Endothelial cell of umbilical vein (primary cell): ENCODE measurements at regions not wholly inside any gene's neighbourhood (a gene's known extent, or its start where the extent isn't known, plus 50 kb on each side); places are given as distances from the start of the nearest gene placed in this dataset.

Source experiments
- EZH2 ChIP-seq: IDR thresholded peaks from 2 replicates; pipeline ENCODE4 v1.6.1; 2012; ENCODE audit warnings: borderline replicate concordance, low read depth, mild to moderate bottlenecking, moderate library complexity, low read length, inconsistent platforms; ENCODE audit not compliant: severe bottlenecking
- JUN ChIP-seq: IDR thresholded peaks from 2 replicates; pipeline ENCODE4 v1.6.1; 2011; ENCODE audit warnings: borderline replicate concordance, low read depth; ENCODE audit not compliant: insufficient read length, insufficient read depth
- POLR2A ChIP-seq: IDR thresholded peaks from 2 replicates; pipeline ENCODE4 v1.6.1; 2012; ENCODE audit warnings: low read depth, mild to moderate bottlenecking, control low read depth, low read length
- POLR2AphosphoS5 ChIP-seq: IDR thresholded peaks from 2 replicates; pipeline ENCODE4 v1.6.1; 2012; ENCODE audit warnings: low read depth, mild to moderate bottlenecking, control low read depth, low read length, moderate library complexity; ENCODE audit not compliant: insufficient read depth
- TF ChIP-seq, protein P1 (sequence below), 2 donors: IDR thresholded peaks; 1 replicate in 1 of 2; 2 replicates in 1 of 2; pipeline ENCODE4 v1.5.1; 2011; ENCODE audit warnings: low read length in 2 of 2, mild to moderate bottlenecking in 2 of 2, moderate library complexity in 2 of 2, control low read depth in 1 of 2, inconsistent platforms in 1 of 2, low read depth in 1 of 2; ENCODE audit not compliant: insufficient read depth in 1 of 2; ENCODE audit errors: extremely low read depth in 1 of 2
- TF ChIP-seq, protein P2 (sequence below): IDR thresholded peaks from 2 replicates; pipeline ENCODE4 v1.6.1; 2011; ENCODE audit not compliant: insufficient read depth, insufficient read length

DNA sequence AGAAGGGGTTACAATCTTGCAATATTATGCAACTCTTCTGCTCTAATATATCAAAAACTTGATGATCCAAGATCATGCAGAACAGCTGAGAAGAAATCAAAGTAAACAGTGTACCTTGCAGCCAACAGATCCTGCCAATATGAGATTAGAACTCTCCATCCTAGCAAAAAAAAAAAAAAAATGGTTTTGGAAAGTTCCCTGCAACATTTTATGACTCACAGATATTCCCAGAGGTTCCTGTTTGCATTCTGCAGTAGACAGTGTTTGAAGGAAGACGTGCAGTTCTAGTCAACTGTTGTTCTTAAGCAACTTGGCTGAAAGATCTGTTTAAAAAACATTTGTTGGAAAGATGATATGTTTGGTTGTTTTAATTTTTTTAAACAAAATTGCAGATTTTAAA, 103.6 kb upstream of the WDR75 start:
- TF ChIP-seq POLR2A: no peak
- TF ChIP-seq, protein P1, sequence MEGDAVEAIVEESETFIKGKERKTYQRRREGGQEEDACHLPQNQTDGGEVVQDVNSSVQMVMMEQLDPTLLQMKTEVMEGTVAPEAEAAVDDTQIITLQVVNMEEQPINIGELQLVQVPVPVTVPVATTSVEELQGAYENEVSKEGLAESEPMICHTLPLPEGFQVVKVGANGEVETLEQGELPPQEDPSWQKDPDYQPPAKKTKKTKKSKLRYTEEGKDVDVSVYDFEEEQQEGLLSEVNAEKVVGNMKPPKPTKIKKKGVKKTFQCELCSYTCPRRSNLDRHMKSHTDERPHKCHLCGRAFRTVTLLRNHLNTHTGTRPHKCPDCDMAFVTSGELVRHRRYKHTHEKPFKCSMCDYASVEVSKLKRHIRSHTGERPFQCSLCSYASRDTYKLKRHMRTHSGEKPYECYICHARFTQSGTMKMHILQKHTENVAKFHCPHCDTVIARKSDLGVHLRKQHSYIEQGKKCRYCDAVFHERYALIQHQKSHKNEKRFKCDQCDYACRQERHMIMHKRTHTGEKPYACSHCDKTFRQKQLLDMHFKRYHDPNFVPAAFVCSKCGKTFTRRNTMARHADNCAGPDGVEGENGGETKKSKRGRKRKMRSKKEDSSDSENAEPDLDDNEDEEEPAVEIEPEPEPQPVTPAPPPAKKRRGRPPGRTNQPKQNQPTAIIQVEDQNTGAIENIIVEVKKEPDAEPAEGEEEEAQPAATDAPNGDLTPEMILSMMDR (IDR thresholded peaks at IDR 0.05; ENCODE audit: extremely low read depth in 1 of 2, insufficient read depth in 1 of 2, low read depth in 1 of 2, low read length in 2 of 2): no peak
- TF ChIP-seq POLR2AphosphoS5: no peak
- TF ChIP-seq EZH2: no peak
- no peak for TF ChIP-seq JUN
- TF ChIP-seq, protein P2, sequence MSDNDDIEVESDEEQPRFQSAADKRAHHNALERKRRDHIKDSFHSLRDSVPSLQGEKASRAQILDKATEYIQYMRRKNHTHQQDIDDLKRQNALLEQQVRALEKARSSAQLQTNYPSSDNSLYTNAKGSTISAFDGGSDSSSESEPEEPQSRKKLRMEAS: no peak
